SK-N-SH (cell line): ENCODE measurements at regions not wholly inside any gene's neighbourhood (a gene's known extent, or its start where the extent isn't known, plus 50 kb on each side); places are given as distances from the start of the nearest gene placed in this dataset.

ENCODE experiments used
- CTCF ChIA-PET: fragments of 300-600, 350-600 bp; formaldehyde crosslinking; extraction: SDS; loops from one replicate; lab custom pipeline; 2021; lab: Yijun Ruan, JAX
- POLR2A ChIA-PET: fragments of 350-600 bp; sonication (Branson Sonifier 250); formaldehyde crosslinking; extraction: SDS; loops from one replicate; lab custom pipeline; 2020; ENCODE audit warnings: antibody characterized with exemption, inconsistent platforms; lab: Yijun Ruan, JAX
- DNase-seq: peaks from one replicate; pipeline ENCODE4 v3.0.0; 2012
- H2AFZ ChIP-seq: fragments of 200-600 bp; sonication (generic); 2 replicates; pipeline ENCODE4 v1.8.1; 2016; ENCODE audit warnings: antibody characterized with exemption, mild to moderate bottlenecking, low read depth
- H3F3A ChIP-seq: fragments of 200-600 bp; sonication (generic); replicated peaks from 2 replicates; pipeline ENCODE3; 2016; ENCODE audit warnings: antibody characterized with exemption, mild to moderate bottlenecking; ENCODE audit not compliant: insufficient read depth
- H3K27ac ChIP-seq, 2 experiments: fragments of 200-500 bp in 1 of 2; fragments of 200-600 bp in 1 of 2; sonication (Bioruptor generic) in 1 of 2; sonication (generic), shearing (Covaris generic) in 1 of 2; 2 replicates each; pipeline versions ENCODE4 v1.5.1 to v1.6.1; 2014 to 2016; ENCODE audit warnings: low read depth in 2 of 2, inconsistent platforms in 1 of 2, low read length in 1 of 2, mild to moderate bottlenecking in 1 of 2, mixed read lengths in 1 of 2
- H3K27me3 ChIP-seq: fragments of 200-600 bp; sonication (generic), shearing (Covaris generic); 2 replicates; pipeline ENCODE4 v1.6.1; 2016; ENCODE audit warnings: mixed run types; ENCODE audit not compliant: insufficient read depth
- H3K36me3 ChIP-seq, 2 experiments: fragments of 200-500 bp in 1 of 2; fragments of 200-600 bp in 1 of 2; sonication (Bioruptor generic) in 1 of 2; sonication (generic) in 1 of 2; replicated peaks in 1 of 2; 2 replicates each; pipeline versions ENCODE3 to v1.5.1; 2014 to 2016; ENCODE audit warnings: low read length in 1 of 2, mild to moderate bottlenecking in 1 of 2; ENCODE audit not compliant: insufficient read depth in 2 of 2, control insufficient read depth in 1 of 2
- H3K4me1 ChIP-seq, 2 experiments: fragments of 200-500 bp in 1 of 2; fragments of 200-600 bp in 1 of 2; sonication (Bioruptor generic) in 1 of 2; sonication (generic), shearing (Covaris generic) in 1 of 2; 2 replicates each; pipeline versions ENCODE4 v1.5.1 to v1.6.1; 2014 to 2016; ENCODE audit warnings: low read depth in 1 of 2, low read length in 1 of 2, mixed run types in 1 of 2; ENCODE audit not compliant: insufficient read depth in 2 of 2, control insufficient read depth in 1 of 2
- H3K4me2 ChIP-seq: fragments of 200-600 bp; sonication (generic), shearing (Covaris generic); 2 replicates; pipeline ENCODE4 v1.6.1; 2017; ENCODE audit warnings: mixed run types
- H3K4me3 ChIP-seq, 2 experiments: fragments of 200-500 bp in 1 of 2; fragments of 200-600 bp in 1 of 2; sonication (Bioruptor generic) in 1 of 2; sonication (generic), shearing (Covaris generic) in 1 of 2; 2 replicates each; pipeline versions ENCODE4 v1.5.1 to v1.8.1; 2014 to 2016; ENCODE audit warnings: low read depth in 2 of 2, inconsistent platforms in 1 of 2, low read length in 1 of 2, mild to moderate bottlenecking in 1 of 2, mixed read lengths in 1 of 2, moderate library complexity in 1 of 2
- H3K79me2 ChIP-seq: fragments of 200-600 bp; sonication (generic); 2 replicates; pipeline ENCODE4 v1.8.1; 2017; ENCODE audit warnings: mild to moderate bottlenecking; ENCODE audit not compliant: insufficient read depth
- H3K9ac ChIP-seq: fragments of 200-600 bp; sonication (generic); 2 replicates; pipeline ENCODE4 v1.6.1; 2017; ENCODE audit warnings: mixed run types
- H3K9me2 ChIP-seq: fragments of 200-600 bp; sonication (generic); 2 replicates; pipeline ENCODE4 v1.6.1; 2017; ENCODE audit warnings: mixed run types
- H3K9me3 ChIP-seq: fragments of 200-600 bp; sonication (generic); 2 replicates; pipeline ENCODE4 v1.6.1; 2017; ENCODE audit warnings: mixed run types, mild to moderate bottlenecking, moderate library complexity
- H4K20me1 ChIP-seq: fragments of 200-600 bp; sonication (generic); 2 replicates; pipeline ENCODE4 v1.6.1; 2017; ENCODE audit warnings: mild to moderate bottlenecking, mixed run types; ENCODE audit not compliant: insufficient read depth
- CTCF ChIP-seq: fragments of 200-600 bp; sonication (generic); IDR thresholded peaks from 2 replicates; pipeline ENCODE4 v1.6.1; 2017; ENCODE audit warnings: antibody characterized with exemption, mild to moderate bottlenecking, moderate library complexity
- IRF3 ChIP-seq: fragments of 150-350 bp; IDR thresholded peaks from 2 replicates; pipeline ENCODE4 v1.6.1; 2016; ENCODE audit warnings: mild to moderate bottlenecking, low read depth, low read length
- REST ChIP-seq: IDR thresholded peaks from 2 replicates; pipeline ENCODE4 v1.6.1; 2012; ENCODE audit warnings: mild to moderate bottlenecking, low read depth, low read length, moderate library complexity
- RFX5 ChIP-seq: IDR thresholded peaks from 2 replicates; pipeline ENCODE4 v1.6.1; 2012; ENCODE audit warnings: mild to moderate bottlenecking, improper control_type of control experiment, low read length
- TEAD4 ChIP-seq: IDR thresholded peaks from 2 replicates; pipeline ENCODE4 v1.4.0; 2012; ENCODE audit warnings: mild to moderate bottlenecking, borderline replicate concordance; ENCODE audit not compliant: insufficient read depth
- ZBTB33 ChIP-seq: IDR thresholded peaks from 2 replicates; pipeline ENCODE4 v1.4.0; 2012; ENCODE audit warnings: low read depth, borderline replicate concordance
- WGBS: methylation state at CpG from one replicate; pipeline ENCODE4 v1.1.6; 2017; ENCODE audit warnings: low lambda C conversion rate; 5-methylcytosine and 5-hydroxymethylcytosine counted together

- no peak for TF ChIP-seq ZBTB33
- no peak for TF ChIP-seq IRF3
- TF ChIP-seq, all 33 proteins: peak for 0
Measured at GRCh38 chr5:163642904-163643303, 137.5 kb downstream of the MAT2B start (continued).

- Histone ChIP-seq H2AFZ (no peak overlapping the region), H3K9me3 (no peaks in the 10 kb centered on the region), H3K27me3 (no peaks in the 10 kb centered on the region), H4K20me1 (no peaks in the 10 kb centered on the region), H3K4me3 (no peak overlapping the region), H3K9ac (no peak overlapping the region), H3F3A (no peaks in the 10 kb centered on the region), H3K79me2 (no peaks in the 10 kb centered on the region), H3K9me2 (no peaks in the 10 kb centered on the region), H3K27ac (no peak overlapping the region), H3K4me2 (no peak overlapping the region), H3K36me3 (no peaks in the 10 kb centered on the region), H3K4me1 (no peaks in the 10 kb centered on the region)
- DNase-seq: no peak
- TF ChIP-seq TEAD4: no peak
- TF ChIP-seq REST: no peak
- no peak for TF ChIP-seq RFX5
- TF ChIP-seq CTCF: no peak
- ChIA-PET POLR2A (no interaction called here), CTCF (no interaction called here)
- WGBS: 44% methylated on average over 5 of the region's 5 CpGs
Measured at GRCh38 chr5:163645421-163646416, 140.3 kb downstream of the MAT2B start.
